IMR-90 (cell line): ENCODE measurements at regions not wholly inside any gene's neighbourhood (a gene's known extent, or its start where the extent isn't known, plus 50 kb on each side); places are given as distances from the start of the nearest gene placed in this dataset.

Source experiments
- ATAC-seq: fragments of 200-7000 bp; cut with Tn5 transposase; 2 replicates; pipeline ENCODE4 v1.9.1; 2020; ENCODE audit warnings: low read depth, mild to moderate bottlenecking, moderate library complexity
- BruUV-seq: library from RNA; stranded (reverse); fragments of 400-500 nt; replicated peaks from 2 replicates; lab custom pipeline; 2021; lab: Mats Ljungman, UMichigan
- CTCF ChIA-PET: fragments of 300-600 bp; formaldehyde crosslinking; extraction: SDS; loops from one replicate; lab custom pipeline; 2021; ENCODE audit warnings: antibody characterized with exemption; lab: Yijun Ruan, JAX
- POLR2A ChIA-PET: fragments of 300-600 bp; sonication (Branson Sonifier 250); formaldehyde crosslinking; loops from one replicate; lab custom pipeline; 2022; ENCODE audit warnings: antibody characterized with exemption; ENCODE audit not compliant: unreplicated experiment; lab: Charles Lee
- DNase-seq: peaks from one replicate; pipeline ENCODE4 v3.0.0; 2013
- H2AFZ ChIP-seq: replicated peaks from 2 replicates; pipeline ENCODE3; 2013; ENCODE audit warnings: low read length, mild to moderate bottlenecking; ENCODE audit not compliant: poor library complexity
- H2AK5ac ChIP-seq: 2 replicates; pipeline ENCODE4 v1.6.1; 2013; ENCODE audit warnings: low read depth, low read length, inconsistent platforms
- H2AK9ac ChIP-seq: replicated peaks from 2 replicates; pipeline ENCODE3; 2013; ENCODE audit warnings: mild to moderate bottlenecking, low read depth, low read length, moderate library complexity; ENCODE audit not compliant: poor library complexity
- H2BK120ac ChIP-seq: 2 replicates; pipeline ENCODE4 v1.6.1; 2013; ENCODE audit warnings: low read depth, low read length, inconsistent platforms
- H2BK15ac ChIP-seq: 3 replicates; pipeline ENCODE4 v1.6.1; 2013; ENCODE audit warnings: low read depth, low read length, inconsistent platforms
- H2BK20ac ChIP-seq: 2 replicates; pipeline ENCODE4 v1.6.1; 2013; ENCODE audit warnings: low read depth, mild to moderate bottlenecking, inconsistent platforms, low read length, moderate library complexity
- H2BK5ac ChIP-seq: 2 replicates; pipeline ENCODE4 v1.6.1; 2013; ENCODE audit warnings: mild to moderate bottlenecking, low read depth, low read length, inconsistent platforms; ENCODE audit not compliant: poor library complexity, severe bottlenecking
- H3K14ac ChIP-seq: replicated peaks from 2 replicates; pipeline ENCODE4 v1.6.1; 2013; ENCODE audit warnings: low read depth, low read length, inconsistent platforms
- H3K18ac ChIP-seq: 2 replicates; pipeline ENCODE4 v1.6.1; 2013; ENCODE audit warnings: low read depth, low read length, control low read depth
- H3K23ac ChIP-seq: 2 replicates; pipeline ENCODE4 v1.6.1; 2013; ENCODE audit warnings: low read depth, low read length, inconsistent platforms
- H3K27ac ChIP-seq: 2 replicates; pipeline ENCODE4 v1.5.1; 2013; ENCODE audit warnings: mild to moderate bottlenecking, control low read depth, low read length; ENCODE audit not compliant: insufficient read depth
- H3K27me3 ChIP-seq: 2 replicates; pipeline ENCODE4 v1.6.1; 2013; ENCODE audit warnings: low read length; ENCODE audit not compliant: control insufficient read depth, insufficient read depth
- H3K36me3 ChIP-seq: 2 replicates; pipeline ENCODE4 v1.6.1; 2013; ENCODE audit warnings: low read length, mixed read lengths; ENCODE audit not compliant: control insufficient read depth, insufficient read depth
- H3K4ac ChIP-seq: 2 replicates; pipeline ENCODE4 v1.6.1; 2013; ENCODE audit warnings: low read depth, low read length, inconsistent platforms
- H3K4me1 ChIP-seq: 2 replicates; pipeline ENCODE4 v1.6.1; 2013; ENCODE audit warnings: low read length, mixed read lengths; ENCODE audit not compliant: control insufficient read depth, insufficient read depth
- H3K4me2 ChIP-seq: 2 replicates; pipeline ENCODE4 v1.6.1; 2013; ENCODE audit warnings: low read depth, mild to moderate bottlenecking, control low read depth, low read length, moderate library complexity
- H3K4me3 ChIP-seq: 2 replicates; pipeline ENCODE4 v1.5.1; 2013; ENCODE audit warnings: low read depth, mild to moderate bottlenecking, control low read depth, low read length, moderate library complexity; ENCODE audit not compliant: insufficient read depth
- H3K56ac ChIP-seq: 2 replicates; pipeline ENCODE4 v1.6.1; 2013; ENCODE audit warnings: low read length, inconsistent platforms; ENCODE audit not compliant: insufficient read depth; ENCODE audit errors: extremely low read depth
- H3K79me1 ChIP-seq, 2 experiments: 2 replicates each; pipeline ENCODE4 v1.6.1; 2013; ENCODE audit warnings: low read length in 2 of 2, inconsistent platforms in 1 of 2, low read depth in 1 of 2
- H3K9ac ChIP-seq: 2 replicates; pipeline ENCODE4 v1.6.1; 2013; ENCODE audit warnings: low read depth, low read length, control low read depth
- H3K9me1 ChIP-seq: 2 replicates; pipeline ENCODE4 v1.6.1; 2013; ENCODE audit warnings: low read length, inconsistent platforms; ENCODE audit not compliant: insufficient read depth
- H3K9me3 ChIP-seq: 2 replicates; pipeline ENCODE4 v1.6.1; 2013; ENCODE audit warnings: low read length; ENCODE audit not compliant: control insufficient read depth, insufficient read depth
- H4K20me1 ChIP-seq: 2 replicates; pipeline ENCODE4 v1.6.1; 2013; ENCODE audit warnings: low read length, inconsistent platforms; ENCODE audit not compliant: insufficient read depth
- H4K5ac ChIP-seq: 2 replicates; pipeline ENCODE4 v1.6.1; 2013; ENCODE audit warnings: mild to moderate bottlenecking, low read depth, low read length, control low read depth
- H4K8ac ChIP-seq, 2 experiments: 2 replicates each; pipeline ENCODE4 v1.6.1; 2013; ENCODE audit warnings: low read depth in 2 of 2, low read length in 2 of 2, control low read depth in 1 of 2, inconsistent platforms in 1 of 2
- H4K91ac ChIP-seq: 2 replicates; pipeline ENCODE4 v1.6.1; 2013; ENCODE audit warnings: low read depth, low read length, inconsistent platforms; ENCODE audit not compliant: insufficient read depth
- FOS ChIP-seq: fragments of 150-350 bp; IDR thresholded peaks from 2 replicates; pipeline ENCODE4 v1.6.1; 2016; ENCODE audit warnings: low read depth, low read length
- MXI1 ChIP-seq: IDR thresholded peaks from 2 replicates; pipeline ENCODE4 v1.6.1; 2012; ENCODE audit warnings: low read depth, mild to moderate bottlenecking, low read length, moderate library complexity, borderline replicate concordance
- NFE2L2 ChIP-seq: fragments of 150-350 bp; IDR thresholded peaks from 2 replicates; pipeline ENCODE4 v1.6.1; 2016; ENCODE audit warnings: low read depth, mild to moderate bottlenecking, low read length
- RAD21 ChIP-seq: IDR thresholded peaks from 2 replicates; pipeline ENCODE4 v1.6.1; 2012; ENCODE audit warnings: low read length, improper control_type of control experiment
- SMC3 ChIP-seq: fragments of 150-350 bp; IDR thresholded peaks from 2 replicates; pipeline ENCODE4 v1.6.1; 2016; ENCODE audit warnings: low read depth, mild to moderate bottlenecking, antibody characterized with exemption, low read length, moderate library complexity
- WGBS, 2 experiments: methylation state at CpG; one replicate each; pipeline versions ENCODE4 v1.1.5 to v1.1.7; 2013; ENCODE audit warnings: missing lambda C conversion rate in 2 of 2; ENCODE audit not compliant: insufficient read length in 1 of 2; ENCODE audit errors: extremely low coverage in 2 of 2; 5-methylcytosine and 5-hydroxymethylcytosine counted together
- dilution Hi-C: fragments of 300-500 bp; cut with HindIII; formaldehyde crosslinking; loops from one replicate; pipeline ENCODE4 v1.14.3; 2018; ENCODE audit warnings: low sequenced_read_pairs; ENCODE audit not compliant: unreplicated experiment
- in situ Hi-C: fragments of 300-500 bp; cut with MboI; formaldehyde crosslinking; loops from 3 replicates; pipeline ENCODE4 v1.14.3; 2019; ENCODE audit warnings: low sequenced_read_pairs, inconsistent platforms, mixed read lengths
- intact Hi-C: fragments of 100-400 bp; cut with micrococcal nuclease; formaldehyde crosslinking; loops from 2 replicates; pipeline ENCODE4 v1.10.0; 2022

DNA sequence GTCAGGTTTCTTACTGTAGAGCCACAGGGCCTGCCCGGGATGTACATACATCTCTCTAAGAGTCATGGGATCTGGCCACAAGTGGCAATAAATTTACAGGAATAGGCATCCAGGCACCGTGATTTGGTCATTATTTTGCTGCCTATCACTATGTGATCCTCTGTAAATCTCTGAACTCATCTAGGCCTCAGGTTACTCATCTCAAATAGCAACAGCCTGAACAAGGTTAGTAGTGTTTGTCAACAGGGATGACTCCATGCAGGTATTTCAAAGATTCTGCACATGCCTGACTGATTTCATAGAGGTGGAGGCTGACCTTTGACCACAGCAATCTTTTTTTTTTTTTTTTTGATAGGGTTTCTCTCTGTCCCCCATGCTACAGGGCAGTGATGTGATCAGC, 88.8 kb upstream of the TBL1XR1 start:
- intact Hi-C loops (no loop called here), in situ Hi-C loops (no loop called here), dilution Hi-C loops (no loop called here)
- Histone ChIP-seq H2BK120ac (no peak overlapping the region), H3K36me3 (no peaks in the 10 kb centered on the region), H3K9me1 (peaks cover 7% of the 10 kb centered on the region; the same call in 1 of the 2 replicates), H3K4me3 (no peak overlapping the region), H2AFZ (no peak overlapping the region), H2BK20ac (peak overlapping the region; percentile 49; the same call in 1 of the 2 replicates), H3K4me1 (peaks cover 5% of the 10 kb centered on the region), H3K27me3 (no peaks in the 10 kb centered on the region), H4K20me1 (no peaks in the 10 kb centered on the region), H4K5ac (no peak overlapping the region), H3K4ac (no peak overlapping the region), H3K79me1 (no peaks in the 10 kb centered on the region), H2AK5ac (no peak overlapping the region), H3K18ac (no peak overlapping the region), H3K4me2 (no peak overlapping the region), H3K14ac (no peak overlapping the region), H3K9me3 (no peaks in the 10 kb centered on the region), H3K23ac (no peak overlapping the region), H3K9ac (no peak overlapping the region), H2AK9ac (peak overlapping the region; percentile 6), H2BK5ac (no peak overlapping the region), H3K56ac (no peak overlapping the region), H2BK15ac (no peak overlapping the region), H4K8ac (no peak overlapping the region; a peak in 1 of 4 replicates), H3K27ac (no peak overlapping the region), H4K91ac (no peak overlapping the region)
- ATAC-seq (no peak), DNase-seq (no peak)
- no TSS peak for BruUV-seq
- CTCF ChIA-PET, result no interaction called here
- 100% methylated on average over 1 of the region's 2 CpGs; no CpG with 5 or more reads in 1 of the 2 experiments for WGBS, 2 experiments
- TF ChIP-seq NFE2L2, result no peak
- TF ChIP-seq SMC3, result no peak
- TF ChIP-seq FOS, result no peak
- TF ChIP-seq MXI1, result no peak
- no peak for TF ChIP-seq RAD21
- POLR2A ChIA-PET, result no interaction called here
